HG02885 (cell line): ENCODE measurements at regions not wholly inside any gene's neighbourhood (a gene's known extent, or its start where the extent isn't known, plus 50 kb on each side); places are given as distances from the start of the nearest gene placed in this dataset.
A peak's percentile ranks its signal among the peaks of the same experiment; 100 is the strongest.

Experiments used
- ATAC-seq: cut with Tn5 transposase; IDR thresholded peaks from one replicate; pipeline ENCODE4 v1.9.1; 2021; ENCODE audit warnings: mild to moderate bottlenecking; ENCODE audit not compliant: unreplicated experiment, poor library complexity

DNA sequence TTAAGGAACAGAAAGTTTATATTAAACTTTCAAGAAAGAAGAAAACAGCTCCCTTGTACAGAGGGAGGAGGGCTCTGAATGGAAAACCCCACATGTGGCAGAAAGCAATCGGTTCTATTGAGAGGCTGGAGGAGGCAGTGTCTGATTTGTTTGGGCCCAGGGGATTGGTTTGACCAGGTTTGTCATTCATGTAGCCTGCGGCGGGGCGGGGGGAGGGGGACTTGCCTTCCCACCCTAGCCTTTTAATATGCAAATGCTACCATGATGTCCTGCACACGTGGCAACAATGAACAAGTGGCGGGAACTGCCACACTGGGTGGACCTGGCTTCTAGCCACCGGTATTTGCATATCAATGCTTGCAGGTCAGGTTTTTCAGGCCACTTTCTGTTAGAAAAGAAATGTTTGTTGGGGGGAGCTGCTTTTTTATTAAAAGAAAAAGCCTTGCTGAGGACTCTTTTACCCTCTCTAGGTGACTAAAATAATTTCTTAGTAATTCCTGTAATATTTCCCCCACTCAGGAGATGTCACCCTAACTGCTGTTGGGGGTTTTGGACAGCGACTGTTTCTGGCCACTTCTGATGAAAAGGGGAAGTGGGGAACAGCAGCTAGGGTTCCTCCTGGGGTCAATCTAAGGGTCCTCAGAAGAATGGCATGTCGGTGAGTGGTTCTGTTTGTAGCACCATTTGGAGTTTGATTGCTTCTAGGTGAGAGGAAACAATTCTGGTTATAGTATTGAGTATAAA is 691.2 kb downstream of the TBL1XR1 start:
- no peak for ATAC-seq

DNA sequence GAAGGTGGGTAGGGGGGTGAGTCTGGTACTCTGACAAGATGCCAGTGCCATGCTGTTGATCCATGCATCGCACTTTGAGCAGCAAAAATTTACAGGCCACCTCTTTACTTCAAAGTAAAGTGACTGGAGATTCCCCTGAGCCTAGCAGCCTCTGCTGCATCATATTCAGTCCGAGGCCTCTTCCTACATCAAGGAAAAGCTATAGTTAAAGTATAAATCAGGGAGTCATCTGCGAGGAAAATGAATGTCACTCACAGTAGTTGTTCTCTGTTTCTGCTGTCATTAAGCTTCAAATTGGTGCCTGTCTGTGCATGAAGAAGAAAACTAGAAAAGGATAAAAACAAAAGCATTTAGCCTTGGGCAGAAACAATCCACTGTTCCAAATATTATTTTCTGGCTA is 706.2 kb downstream of the TBL1XR1 start:
- ATAC-seq = no peak

DNA sequence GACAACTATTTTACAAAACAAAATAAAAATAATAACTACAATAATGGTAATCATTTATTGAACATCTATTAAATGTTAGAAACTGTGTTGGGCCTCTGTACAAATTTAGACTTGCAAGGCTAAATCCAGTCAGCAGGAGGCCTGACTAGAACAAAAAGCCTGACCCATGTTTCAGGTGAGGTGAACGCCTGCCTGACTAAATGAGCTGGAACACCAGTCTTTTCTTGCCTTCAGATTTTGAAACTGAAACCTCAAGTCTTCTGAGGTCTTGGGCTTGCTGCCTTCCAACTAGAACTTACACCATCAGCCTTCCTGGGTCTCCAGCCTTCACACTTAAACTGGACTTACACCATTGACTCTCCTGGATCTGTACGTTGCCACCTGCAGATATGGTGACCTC is 706.9 kb downstream of the TBL1XR1 start:
- peak; percentile 47 for ATAC-seq

DNA sequence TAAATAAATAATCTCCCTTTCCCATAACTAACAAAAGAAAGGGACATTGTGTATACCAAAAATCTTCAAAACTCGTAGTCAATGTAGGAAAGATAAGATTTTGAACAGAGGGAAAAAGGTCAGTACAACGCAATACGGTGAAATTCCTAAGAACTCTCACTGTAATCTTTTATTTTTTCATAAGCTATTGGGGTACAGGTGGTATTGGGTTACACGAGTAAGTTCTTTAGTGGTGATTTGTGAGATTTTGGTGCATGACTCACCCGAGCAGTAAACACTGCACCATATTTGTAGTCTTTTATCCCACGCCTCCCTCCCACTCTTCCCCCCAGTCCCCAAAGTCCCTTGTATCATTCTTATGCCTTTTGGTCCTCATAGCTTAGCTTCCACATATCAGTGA is 718.0 kb downstream of the TBL1XR1 start:
- no peak for ATAC-seq

DNA sequence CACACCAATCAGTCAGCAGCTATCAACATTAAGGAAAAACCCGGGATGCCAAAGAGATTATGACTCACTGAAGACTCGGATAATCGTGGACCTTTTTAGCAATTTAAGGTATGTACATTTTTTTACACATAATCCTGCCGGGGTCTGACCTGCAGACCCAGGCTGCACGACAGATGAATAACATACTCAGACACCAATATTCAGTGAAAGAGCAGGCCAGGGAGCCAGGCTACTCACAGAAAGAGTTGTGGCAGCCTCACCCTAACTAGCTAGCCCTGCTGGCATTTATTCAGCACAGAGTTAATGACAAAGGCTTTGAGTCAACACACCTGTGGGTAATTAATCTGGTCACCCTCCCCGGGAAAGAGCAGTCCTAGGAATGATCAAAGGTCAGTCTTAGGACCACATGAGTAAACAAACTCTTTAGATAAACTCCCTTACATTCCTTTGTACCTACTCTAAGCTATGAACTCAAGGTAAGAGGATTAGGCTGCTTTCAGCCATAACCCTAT is 727.5 kb downstream of the TBL1XR1 start:
- no peak for ATAC-seq

DNA sequence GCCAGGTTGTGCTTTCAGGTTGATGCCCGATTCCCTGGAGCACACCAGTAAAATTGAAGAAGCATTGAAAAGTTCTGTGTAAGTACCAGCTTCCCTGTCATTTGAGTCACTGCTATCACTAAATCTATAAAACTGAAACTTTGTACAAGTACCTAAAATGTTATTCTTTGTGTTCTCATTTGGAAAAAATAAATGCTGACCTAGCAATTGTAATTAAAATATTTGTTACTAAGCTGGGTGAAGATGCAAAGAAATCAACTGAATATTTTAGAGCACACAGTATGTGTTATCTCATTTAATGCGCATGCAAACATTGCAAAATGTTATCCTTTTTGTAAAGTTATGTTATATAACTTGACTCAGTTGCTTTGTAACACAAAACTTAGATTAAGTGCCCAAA is 733.7 kb downstream of the TBL1XR1 start:
- ATAC-seq = no peak

DNA sequence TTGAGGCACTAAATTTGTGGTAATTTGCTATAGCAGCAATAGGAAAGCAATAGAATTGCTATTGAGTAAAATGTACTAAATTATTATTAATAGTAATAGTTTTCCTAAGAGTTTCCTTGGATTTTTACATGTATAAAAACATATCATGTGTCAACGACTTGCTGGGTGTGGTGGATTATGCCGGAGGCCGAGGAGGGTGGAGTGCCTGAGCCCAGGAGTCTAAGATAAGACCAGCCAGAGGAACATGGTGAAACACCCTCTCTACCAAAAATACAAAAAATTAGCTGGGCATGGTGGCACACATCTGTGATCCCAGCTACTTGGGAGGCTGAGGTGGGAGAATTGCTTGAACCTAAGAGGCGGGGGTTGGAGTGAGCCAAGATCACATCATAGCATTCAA is 749.9 kb downstream of the TBL1XR1 start:
- no peak for ATAC-seq

DNA sequence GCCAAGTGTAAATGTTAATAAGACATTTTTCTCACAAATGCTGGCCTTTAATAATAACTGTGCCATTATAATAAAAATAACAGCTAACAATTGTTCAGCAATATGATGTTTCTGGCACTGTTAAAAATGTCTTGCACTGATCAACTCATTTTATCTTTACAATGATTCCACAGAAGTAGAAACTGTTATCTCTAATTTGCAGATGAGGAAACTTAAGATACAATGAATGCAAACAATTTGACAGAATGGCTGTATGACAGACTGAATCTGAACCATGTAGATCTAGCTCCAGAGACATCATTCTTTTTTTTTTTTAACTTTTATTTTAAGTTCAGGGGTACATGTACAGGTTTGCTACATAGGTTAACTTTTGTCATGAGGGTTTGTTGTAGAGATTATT is 755.0 kb downstream of the TBL1XR1 start:
- no peak for ATAC-seq

DNA sequence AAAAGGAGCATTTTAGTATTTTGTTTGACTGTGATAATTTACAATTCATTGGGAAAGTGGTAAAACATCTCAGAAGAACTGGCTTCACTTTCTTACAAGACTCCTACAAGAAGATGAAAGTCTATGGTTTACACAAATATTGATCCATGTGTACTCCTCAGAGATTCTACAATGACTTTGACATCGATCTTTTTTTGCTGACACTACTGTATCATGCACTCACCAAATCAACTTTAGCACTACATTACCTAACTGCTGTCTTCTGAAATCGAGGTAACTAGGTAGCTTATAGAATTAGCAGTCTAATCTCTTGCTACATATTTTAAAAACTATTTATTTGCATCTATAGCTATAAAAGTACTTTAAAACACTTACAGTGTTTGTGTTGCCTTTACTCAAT is 757.6 kb downstream of the TBL1XR1 start:
- ATAC-seq = no peak

DNA sequence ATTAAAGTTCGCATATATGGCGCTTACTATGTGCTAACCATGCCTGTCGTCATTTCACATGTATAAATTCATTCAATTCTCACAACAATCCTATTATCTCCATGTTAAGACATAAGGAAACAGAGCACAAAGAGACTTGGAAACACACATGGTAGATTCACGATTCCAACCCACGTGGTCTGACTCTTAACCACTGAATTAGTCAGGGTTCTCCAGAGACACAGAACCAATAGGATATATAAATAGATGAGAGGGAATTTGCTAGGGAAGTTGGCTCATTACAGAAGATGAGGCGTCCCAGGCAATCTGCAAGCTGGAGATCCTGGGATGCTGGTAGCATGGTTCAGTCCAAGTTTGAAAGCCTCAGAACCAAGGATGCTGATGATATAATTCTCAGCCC is 765.3 kb downstream of the TBL1XR1 start:
- no peak for ATAC-seq

DNA sequence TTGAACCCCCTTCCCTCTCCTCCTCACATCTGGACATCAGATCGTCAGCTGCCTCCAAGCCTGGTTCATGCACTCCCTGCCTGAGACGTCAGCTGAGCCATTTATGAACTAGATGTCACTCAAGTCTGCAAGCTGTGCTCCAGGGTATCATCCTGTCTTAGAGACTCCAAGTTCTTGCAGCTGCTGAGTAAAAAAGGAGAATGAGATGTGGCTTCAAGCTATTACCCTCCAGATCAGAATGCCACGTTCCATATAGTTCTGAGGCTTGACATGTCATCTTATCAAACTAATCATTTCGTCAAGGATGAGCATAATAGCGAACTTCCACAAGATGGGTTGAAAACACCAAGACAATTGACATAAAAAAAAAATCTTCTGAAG is 766.3 kb downstream of the TBL1XR1 start:
- no peak for ATAC-seq

DNA sequence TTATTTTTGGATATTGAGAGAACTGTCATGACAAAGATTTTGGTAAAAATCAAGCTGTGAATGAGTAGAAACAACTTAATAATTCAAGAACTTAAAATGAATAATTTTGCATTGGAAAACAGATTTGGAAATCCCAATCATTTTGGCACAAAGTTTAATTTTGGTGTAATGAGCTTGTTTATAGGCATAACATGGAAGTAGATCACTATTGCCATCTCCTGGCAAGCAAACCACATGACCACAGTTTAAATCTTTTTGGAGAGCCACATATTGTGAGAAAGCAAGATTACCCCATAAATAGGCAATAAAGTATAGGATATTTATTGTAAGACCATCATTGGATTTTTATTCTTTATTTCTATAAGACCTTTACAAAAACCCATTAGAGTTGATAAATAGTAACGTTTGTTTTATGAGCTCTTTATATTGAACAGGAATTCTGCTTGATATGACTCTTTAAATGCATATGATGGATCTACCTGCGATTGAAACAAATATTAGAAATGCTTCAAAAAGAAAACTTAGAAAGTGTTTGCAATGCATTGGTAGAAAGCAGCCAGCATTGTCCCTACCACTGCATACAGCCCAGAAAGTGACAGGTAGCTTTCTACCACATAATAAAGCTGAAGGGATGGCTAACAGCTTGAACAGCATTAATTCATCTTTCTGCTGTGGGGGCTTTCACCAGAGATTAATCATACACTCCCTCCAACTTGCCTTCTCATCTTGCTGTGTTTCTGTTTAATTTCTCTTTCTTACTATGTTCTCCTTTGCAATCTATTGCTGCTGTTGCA is 766.8 kb downstream of the TBL1XR1 start:
- ATAC-seq = peak; percentile 53

DNA sequence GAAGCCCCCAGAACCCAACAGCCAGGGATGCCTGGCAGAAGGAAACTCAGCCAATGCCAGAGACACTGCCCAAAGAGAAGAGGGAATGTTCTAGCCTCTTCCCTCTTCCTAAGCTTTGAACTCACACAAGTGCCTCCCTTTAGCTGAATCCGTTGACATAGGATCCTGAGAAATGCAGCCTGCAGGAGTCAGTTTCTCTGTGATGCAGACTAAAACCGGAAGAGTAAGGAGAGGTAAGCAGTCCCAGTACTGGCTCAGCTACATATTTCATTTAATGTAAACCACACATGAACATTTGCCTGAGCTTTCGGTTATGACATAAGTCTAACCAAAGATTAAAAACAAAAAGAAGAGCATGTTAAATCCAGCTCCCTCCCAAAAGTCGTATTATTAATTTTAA is 768.7 kb downstream of the TBL1XR1 start:
- no peak for ATAC-seq

DNA sequence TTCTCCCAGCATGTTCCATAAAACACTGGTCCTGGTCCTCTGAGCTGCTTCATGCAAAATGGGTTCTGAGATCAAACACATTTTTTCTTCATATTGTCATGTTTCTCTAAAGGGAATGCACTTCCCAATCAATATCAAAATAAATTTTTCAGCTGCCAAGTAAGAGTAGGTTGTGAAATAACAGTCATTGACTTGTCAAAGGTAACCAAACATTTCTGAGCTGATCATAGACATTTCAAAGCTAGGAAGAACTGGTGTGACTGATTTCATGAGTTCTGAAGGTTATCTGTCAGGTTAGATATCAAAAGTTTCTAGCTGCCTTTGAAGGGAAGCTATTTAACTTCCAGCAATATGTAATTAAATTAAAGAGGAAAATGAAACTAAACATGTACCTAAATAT is 770.9 kb downstream of the TBL1XR1 start:
- ATAC-seq = no peak

DNA sequence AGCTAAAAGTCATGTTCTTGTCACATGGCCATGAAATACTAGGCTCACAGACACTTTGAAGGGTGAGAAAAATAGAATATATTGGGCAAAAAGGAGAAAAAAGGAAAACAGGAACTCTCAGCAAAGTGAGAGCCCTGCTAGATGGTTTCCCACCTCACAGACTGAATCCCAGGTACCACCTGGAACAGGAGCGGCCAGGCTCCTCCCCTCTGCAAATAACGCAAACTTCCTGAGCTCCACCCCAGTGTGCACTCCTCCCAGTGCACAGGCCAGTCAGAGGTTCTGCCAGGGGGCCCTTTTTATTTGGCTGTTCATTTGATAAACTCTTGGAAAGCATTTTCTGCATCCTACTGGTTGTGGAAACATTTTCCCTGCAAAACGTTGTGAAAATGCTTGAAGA is 780.4 kb downstream of the TBL1XR1 start:
- ATAC-seq = no peak

DNA sequence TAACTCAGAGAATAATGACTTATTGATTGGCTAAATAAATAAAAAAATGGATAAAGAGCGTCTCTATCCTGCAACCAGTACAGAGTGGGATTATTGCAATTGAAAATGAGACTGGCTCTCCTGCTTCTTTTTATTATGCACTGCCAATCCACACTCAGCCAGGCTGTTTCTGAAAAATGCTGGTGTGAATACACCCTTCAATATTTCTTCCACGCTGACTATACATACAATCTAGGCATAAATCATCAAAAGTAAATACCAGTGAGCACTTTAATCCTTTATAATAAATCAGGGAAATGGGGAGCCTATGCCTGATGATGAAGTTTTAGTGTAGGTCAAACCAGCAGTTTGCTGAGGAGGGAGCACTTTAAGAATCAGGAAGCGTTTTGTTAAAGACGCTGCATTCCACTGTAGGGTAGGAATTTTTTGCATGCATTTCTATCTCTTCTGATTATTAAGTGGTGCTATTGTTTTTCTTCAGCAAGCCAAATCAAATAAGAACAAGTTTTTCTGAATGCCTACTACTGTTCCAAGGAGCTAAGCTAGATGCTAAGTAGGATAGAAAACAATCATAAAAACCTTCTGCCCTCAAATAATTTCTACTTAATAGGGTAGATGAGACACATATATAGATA is 781.5 kb downstream of the TBL1XR1 start:
- ATAC-seq = no peak

DNA sequence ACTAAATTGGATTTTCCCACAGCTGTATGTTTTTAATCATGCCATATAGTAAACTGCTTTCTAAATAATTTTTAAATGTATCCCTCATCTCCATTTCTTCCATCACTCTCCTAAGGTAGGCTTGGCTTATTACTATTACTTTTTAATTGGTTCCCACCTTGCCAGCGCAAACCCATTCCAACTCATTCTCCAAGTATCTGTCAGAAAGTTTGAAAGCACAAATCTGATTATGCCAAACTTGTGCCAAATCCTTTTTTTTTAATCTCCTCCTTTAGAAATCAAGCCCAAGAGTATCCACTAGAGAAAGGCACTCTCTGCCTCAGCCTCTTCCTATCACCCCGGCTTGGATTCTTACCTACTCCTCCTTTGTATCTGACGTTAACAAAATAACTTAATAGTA is 784.5 kb downstream of the TBL1XR1 start:
- no peak for ATAC-seq

DNA sequence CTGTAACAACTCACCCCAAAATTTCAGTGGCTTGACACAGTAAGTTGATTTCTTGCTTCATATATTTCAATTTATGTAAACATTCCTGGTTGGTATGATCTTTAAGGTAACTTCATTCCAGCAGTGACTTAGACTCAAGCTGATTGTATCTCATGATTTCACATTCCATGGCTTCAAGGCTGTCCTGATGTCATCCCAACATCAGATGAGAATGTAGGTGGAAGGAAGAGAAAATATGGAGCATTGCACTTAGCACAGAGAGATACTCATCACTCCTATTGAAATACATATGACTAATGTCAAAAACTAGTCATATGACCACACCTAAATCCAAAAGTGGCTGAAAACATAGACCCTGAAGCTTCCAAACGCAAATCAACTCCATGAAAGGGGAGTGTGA is 793.8 kb downstream of the TBL1XR1 start:
- no peak for ATAC-seq

DNA sequence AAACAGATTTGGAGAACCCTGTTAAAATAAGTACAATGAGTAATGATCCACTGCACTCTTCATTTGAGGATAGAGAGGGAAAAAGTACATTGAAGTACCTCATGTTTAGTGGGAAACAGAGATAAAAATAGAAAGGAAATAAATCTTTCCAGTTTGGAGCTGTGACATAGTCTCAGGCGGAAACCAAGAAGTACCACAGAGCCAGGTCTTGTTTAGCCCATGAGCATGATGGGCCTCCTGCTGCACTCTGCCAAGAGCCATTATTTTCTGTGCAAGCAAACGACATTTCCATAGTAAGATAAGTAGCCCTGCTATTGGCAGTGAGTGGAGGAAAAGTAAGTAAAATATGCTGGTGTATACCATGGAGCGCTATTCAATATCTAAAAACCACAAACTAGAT is 796.1 kb downstream of the TBL1XR1 start:
- ATAC-seq = no peak

DNA sequence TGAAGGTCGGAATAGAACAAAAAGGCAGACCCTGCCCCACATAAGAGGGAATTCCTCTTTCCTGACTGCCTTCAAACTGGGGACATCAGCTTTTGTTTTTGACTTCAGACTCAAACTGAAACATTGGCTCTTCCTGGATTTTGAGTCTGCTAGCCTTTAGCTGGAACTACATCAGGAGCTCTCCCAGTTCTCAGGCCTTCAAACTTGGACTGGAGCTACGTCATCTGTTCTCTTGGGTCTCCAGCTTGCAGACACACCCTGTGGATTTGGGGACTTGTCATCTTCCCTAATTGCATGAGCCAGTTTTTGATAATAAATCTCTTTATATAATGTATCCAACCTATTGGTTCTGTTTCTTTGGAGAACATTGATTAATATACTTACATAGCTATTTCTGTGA is 798.1 kb downstream of the TBL1XR1 start:
- no peak for ATAC-seq

DNA sequence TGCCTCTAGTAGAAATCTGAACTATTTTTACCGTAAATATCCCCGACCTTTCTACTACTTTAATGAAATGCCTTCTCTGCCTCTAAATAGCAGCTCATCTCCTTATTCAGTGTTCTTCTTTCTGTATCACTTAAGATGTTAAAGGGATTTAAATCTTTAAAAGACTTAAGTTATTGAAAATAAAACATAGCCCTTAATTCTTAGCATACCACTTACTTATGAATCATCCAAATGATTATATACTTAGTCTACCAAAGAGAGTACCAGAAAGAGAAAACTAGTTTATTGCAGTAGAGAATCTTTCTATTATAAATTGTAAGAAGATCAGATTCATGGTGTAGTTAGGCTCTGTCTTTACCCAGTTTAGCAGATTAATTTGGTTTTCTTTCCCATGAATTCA is 802.0 kb downstream of the TBL1XR1 start:
- no peak for ATAC-seq
